ENCODE measurements at regions not wholly inside any gene's neighbourhood (a gene's known extent, or its start where the extent isn't known, plus 50 kb on each side); places are given as distances from the start of the nearest gene placed in this dataset.

DNA sequence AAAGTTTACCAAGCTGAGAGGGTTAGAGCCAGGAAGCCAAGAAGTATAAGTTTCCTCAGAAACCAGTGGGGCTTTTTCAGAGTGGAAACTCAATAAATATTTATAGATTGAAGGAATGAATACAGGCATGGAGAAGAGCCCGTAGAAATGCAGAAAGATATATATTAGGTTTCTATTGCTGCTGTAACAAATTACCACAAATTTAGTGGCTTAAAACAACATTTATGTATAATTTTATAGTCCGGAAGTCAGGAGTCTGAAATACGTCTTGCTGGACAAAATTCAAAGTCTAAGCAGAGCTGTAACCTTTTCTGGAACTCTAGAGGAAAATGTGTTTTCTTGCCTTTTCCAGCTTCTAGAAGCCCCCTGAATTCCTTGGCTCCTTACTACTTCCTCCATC, 107.3 kb upstream of the SEMA3D start:
- TF ChIP-seq, protein P1, sequence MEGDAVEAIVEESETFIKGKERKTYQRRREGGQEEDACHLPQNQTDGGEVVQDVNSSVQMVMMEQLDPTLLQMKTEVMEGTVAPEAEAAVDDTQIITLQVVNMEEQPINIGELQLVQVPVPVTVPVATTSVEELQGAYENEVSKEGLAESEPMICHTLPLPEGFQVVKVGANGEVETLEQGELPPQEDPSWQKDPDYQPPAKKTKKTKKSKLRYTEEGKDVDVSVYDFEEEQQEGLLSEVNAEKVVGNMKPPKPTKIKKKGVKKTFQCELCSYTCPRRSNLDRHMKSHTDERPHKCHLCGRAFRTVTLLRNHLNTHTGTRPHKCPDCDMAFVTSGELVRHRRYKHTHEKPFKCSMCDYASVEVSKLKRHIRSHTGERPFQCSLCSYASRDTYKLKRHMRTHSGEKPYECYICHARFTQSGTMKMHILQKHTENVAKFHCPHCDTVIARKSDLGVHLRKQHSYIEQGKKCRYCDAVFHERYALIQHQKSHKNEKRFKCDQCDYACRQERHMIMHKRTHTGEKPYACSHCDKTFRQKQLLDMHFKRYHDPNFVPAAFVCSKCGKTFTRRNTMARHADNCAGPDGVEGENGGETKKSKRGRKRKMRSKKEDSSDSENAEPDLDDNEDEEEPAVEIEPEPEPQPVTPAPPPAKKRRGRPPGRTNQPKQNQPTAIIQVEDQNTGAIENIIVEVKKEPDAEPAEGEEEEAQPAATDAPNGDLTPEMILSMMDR (optimal IDR thresholded peaks at IDR 0.05 in 1 of 3, IDR thresholded peaks at IDR 0.05 in 1 of 3, conservative IDR thresholded peaks at IDR 0.05 in 1 of 3; ENCODE audit: extremely low read depth in 1 of 3, insufficient read depth in 2 of 3, low read length in 3 of 3), result no peak
- no peak for TF ChIP-seq EZH2 (IDR thresholded peaks at IDR 0.05; ENCODE audit: low read length)
- Histone ChIP-seq H4K20me1 (ENCODE audit: control insufficient read depth, extremely low read depth, insufficient read depth, low read length) (no peaks in the 10 kb centered on the region), H3K4me2 (ENCODE audit: control insufficient read depth, extremely low read depth, insufficient read depth, low read depth, low read length) (no peak overlapping the region), H3K9me3 (ENCODE audit: control insufficient read depth, low read depth, low read length) (no peaks in the 10 kb centered on the region), H3K4me3 (ENCODE audit: control insufficient read depth in 2 of 3, extremely low read depth in 1 of 3, insufficient read depth in 2 of 3, low read depth in 1 of 3, low read length in 3 of 3) (no peak overlapping the region), H3K9ac (ENCODE audit: control insufficient read depth, extremely low read depth, insufficient read depth, low read length) (no peak overlapping the region), H3K36me3 (ENCODE audit: control insufficient read depth in 2 of 2, extremely low read depth in 1 of 2, insufficient read depth in 2 of 2, low read length in 2 of 2) (no peaks in the 10 kb centered on the region), H3K4me1 (ENCODE audit: control insufficient read depth, extremely low read depth, insufficient read depth, low read length) (no peaks in the 10 kb centered on the region), H3K27me3 (ENCODE audit: control insufficient read depth, extremely low read depth, insufficient read depth, low read length) (peaks cover 3% of the 10 kb centered on the region), H3K79me2 (ENCODE audit: control insufficient read depth, insufficient read depth, low read length) (no peaks in the 10 kb centered on the region), H3K9me1 (ENCODE audit: control insufficient read depth, extremely low read depth, insufficient read depth, low read length) (no peaks in the 10 kb centered on the region), H3K27ac (ENCODE audit: control insufficient read depth, insufficient read depth, low read length) (no peak overlapping the region), H2AFZ (ENCODE audit: control insufficient read depth, low read length) (no peak overlapping the region)
- no peak for DNase-seq (ENCODE audit: low read depth, low spot score)
- FAIRE-seq, result no peak
- dilution Hi-C loops (cut with MboI; ENCODE audit: extremely low pct_ligation_motif_present, low sequenced_read_pairs), result no loop called here

GRCh38 chr7:85292908-85293576, 106.2 kb upstream of the SEMA3D start:
- no peak overlapping the region for H3K4me3 ChIP-seq (ENCODE audit: control insufficient read depth in 2 of 3, extremely low read depth in 1 of 3, insufficient read depth in 2 of 3, low read depth in 1 of 3, low read length in 3 of 3)
- no peak overlapping the region for H3K4me2 ChIP-seq (ENCODE audit: control insufficient read depth, extremely low read depth, insufficient read depth, low read depth, low read length)
- no peaks in the 10 kb centered on the region for H4K20me1 ChIP-seq (ENCODE audit: control insufficient read depth, extremely low read depth, insufficient read depth, low read length)
- H3K9me3 ChIP-seq (ENCODE audit: control insufficient read depth, low read depth, low read length), result no peaks in the 10 kb centered on the region
- H3K9ac ChIP-seq (ENCODE audit: control insufficient read depth, extremely low read depth, insufficient read depth, low read length), result no peak overlapping the region
- no peak overlapping the region for H3K27ac ChIP-seq (ENCODE audit: control insufficient read depth, insufficient read depth, low read length)
- H3K4me1 ChIP-seq (ENCODE audit: control insufficient read depth, extremely low read depth, insufficient read depth, low read length), result no peaks in the 10 kb centered on the region
- dilution Hi-C loops (cut with MboI; ENCODE audit: extremely low pct_ligation_motif_present, low sequenced_read_pairs), result no loop called here
- FAIRE-seq (no peak), DNase-seq (ENCODE audit: low read depth, low spot score) (no peak)
- H3K36me3 ChIP-seq (ENCODE audit: control insufficient read depth in 2 of 2, extremely low read depth in 1 of 2, insufficient read depth in 2 of 2, low read length in 2 of 2), result no peaks in the 10 kb centered on the region
- H3K27me3 ChIP-seq (ENCODE audit: control insufficient read depth, extremely low read depth, insufficient read depth, low read length), result peaks cover 3% of the 10 kb centered on the region
- no peak for TF ChIP-seq EZH2 (IDR thresholded peaks at IDR 0.05; ENCODE audit: low read length)
- TF ChIP-seq, protein P1 (optimal IDR thresholded peaks at IDR 0.05 in 1 of 3, IDR thresholded peaks at IDR 0.05 in 1 of 3, conservative IDR thresholded peaks at IDR 0.05 in 1 of 3; ENCODE audit: extremely low read depth in 1 of 3, insufficient read depth in 2 of 3, low read length in 3 of 3), result no peak
- H3K79me2 ChIP-seq (ENCODE audit: control insufficient read depth, insufficient read depth, low read length), result no peaks in the 10 kb centered on the region
- H3K9me1 ChIP-seq (ENCODE audit: control insufficient read depth, extremely low read depth, insufficient read depth, low read length), result no peaks in the 10 kb centered on the region
- H2AFZ ChIP-seq (ENCODE audit: control insufficient read depth, low read length), result no peak overlapping the region

Data from keratinocyte (primary cell).